Peyer's patch (tissue), 4 donors: ENCODE measurements at regions not wholly inside any gene's neighbourhood (a gene's known extent, or its start where the extent isn't known, plus 50 kb on each side); places are given as distances from the start of the nearest gene placed in this dataset.

ENCODE experiments used
- POLR2A ChIP-seq, 2 donors: fragments of 450-650 bp; IDR thresholded peaks; one replicate each; pipeline ENCODE4 v1.5.1; 2017; ENCODE audit warnings: antibody characterized with exemption in 2 of 2, mild to moderate bottlenecking in 2 of 2, moderate library complexity in 2 of 2
- TF ChIP-seq, protein P1 (sequence below), 6 experiments: fragments of 450-650 bp in 4 of 6; fragments of 200-600 bp in 2 of 6; sonication (generic) in 1 of 6; IDR thresholded peaks; one replicate each; pipeline ENCODE4 v1.5.1; 2017 to 2019; ENCODE audit warnings: antibody characterized with exemption in 6 of 6, mild to moderate bottlenecking in 3 of 6, moderate library complexity in 1 of 6

DNA sequence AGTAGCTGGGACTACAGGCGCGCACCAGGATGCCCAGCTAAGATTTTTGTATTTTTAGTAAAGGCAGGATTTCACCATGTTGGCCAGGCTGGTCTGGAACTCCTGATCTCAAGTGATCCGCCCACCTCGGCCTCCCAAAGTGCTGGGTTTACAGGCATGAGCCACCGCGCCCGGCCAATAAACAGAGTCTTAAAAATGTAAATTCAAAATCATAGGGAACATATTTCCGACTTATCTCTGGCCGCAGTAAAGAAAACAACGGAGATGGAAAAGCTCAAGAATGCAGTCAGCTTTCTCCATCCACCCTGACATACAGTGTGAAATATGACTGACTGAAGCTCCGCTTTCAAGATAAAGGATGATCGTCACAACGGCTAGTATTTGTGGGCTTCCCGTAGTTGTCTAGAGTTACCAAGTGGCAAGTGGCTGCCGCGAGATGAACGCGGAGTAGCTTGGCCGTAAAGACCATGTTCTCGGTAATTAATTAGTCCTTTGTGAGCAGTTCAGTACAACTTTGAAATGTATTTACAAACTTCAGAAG lies 495.1 kb upstream of the FAT1 start:
- TF ChIP-seq, protein P1, sequence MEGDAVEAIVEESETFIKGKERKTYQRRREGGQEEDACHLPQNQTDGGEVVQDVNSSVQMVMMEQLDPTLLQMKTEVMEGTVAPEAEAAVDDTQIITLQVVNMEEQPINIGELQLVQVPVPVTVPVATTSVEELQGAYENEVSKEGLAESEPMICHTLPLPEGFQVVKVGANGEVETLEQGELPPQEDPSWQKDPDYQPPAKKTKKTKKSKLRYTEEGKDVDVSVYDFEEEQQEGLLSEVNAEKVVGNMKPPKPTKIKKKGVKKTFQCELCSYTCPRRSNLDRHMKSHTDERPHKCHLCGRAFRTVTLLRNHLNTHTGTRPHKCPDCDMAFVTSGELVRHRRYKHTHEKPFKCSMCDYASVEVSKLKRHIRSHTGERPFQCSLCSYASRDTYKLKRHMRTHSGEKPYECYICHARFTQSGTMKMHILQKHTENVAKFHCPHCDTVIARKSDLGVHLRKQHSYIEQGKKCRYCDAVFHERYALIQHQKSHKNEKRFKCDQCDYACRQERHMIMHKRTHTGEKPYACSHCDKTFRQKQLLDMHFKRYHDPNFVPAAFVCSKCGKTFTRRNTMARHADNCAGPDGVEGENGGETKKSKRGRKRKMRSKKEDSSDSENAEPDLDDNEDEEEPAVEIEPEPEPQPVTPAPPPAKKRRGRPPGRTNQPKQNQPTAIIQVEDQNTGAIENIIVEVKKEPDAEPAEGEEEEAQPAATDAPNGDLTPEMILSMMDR (IDR thresholded peaks at IDR 0.05): no peak
- no peak for TF ChIP-seq POLR2A (IDR thresholded peaks at IDR 0.05)
